Loucy (cell line): ENCODE measurements at regions not wholly inside any gene's neighbourhood (a gene's known extent, or its start where the extent isn't known, plus 50 kb on each side); places are given as distances from the start of the nearest gene placed in this dataset.

Experiments used
- EZH2phosphoT487 ChIP-seq: fragments of 200-600 bp; IDR thresholded peaks from 2 replicates; pipeline ENCODE4 v1.6.1; 2018; ENCODE audit warnings: antibody characterized with exemption, mild to moderate bottlenecking, moderate library complexity, borderline replicate concordance
- TF ChIP-seq, protein P1 (sequence below): fragments of 200-600 bp; sonication (generic); conservative IDR thresholded peaks from 2 replicates; pipeline ENCODE4 v1.5.1; 2014; ENCODE audit warnings: mild to moderate bottlenecking, antibody characterized with exemption, low read length

DNA sequence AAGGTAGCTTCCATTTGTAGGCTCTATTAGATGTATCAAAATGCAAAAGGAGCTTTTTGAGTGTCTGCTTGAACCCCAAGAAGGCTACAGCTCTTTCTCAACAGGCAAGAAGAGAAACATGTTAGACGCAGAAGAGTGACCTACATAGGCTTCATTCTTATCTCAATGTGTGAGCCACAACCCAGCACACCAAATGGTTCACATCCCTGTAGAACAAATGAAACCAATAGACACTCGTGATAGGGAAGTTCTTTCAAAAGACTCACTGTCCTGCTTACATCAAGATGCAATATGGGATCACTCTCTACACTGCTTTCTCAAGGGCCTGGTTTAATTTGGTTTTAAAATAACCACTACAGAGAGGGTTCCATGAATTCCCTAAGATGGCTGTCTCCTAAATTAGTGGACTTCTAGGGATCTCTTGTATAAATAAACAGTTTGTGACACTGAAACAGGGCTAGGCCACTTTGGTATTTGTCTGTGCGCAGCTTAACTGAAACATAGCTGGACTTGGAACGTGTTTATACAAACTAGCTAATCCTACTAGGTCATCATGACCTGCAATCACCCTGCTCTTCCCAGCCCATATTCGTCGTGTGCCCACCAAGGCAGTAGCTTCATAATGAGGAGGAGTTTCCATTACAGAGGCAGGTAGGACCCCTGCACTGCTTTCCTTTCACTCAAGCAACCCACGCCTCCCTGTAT, 225.4 kb upstream of the PREP start:
- TF ChIP-seq, protein P1, sequence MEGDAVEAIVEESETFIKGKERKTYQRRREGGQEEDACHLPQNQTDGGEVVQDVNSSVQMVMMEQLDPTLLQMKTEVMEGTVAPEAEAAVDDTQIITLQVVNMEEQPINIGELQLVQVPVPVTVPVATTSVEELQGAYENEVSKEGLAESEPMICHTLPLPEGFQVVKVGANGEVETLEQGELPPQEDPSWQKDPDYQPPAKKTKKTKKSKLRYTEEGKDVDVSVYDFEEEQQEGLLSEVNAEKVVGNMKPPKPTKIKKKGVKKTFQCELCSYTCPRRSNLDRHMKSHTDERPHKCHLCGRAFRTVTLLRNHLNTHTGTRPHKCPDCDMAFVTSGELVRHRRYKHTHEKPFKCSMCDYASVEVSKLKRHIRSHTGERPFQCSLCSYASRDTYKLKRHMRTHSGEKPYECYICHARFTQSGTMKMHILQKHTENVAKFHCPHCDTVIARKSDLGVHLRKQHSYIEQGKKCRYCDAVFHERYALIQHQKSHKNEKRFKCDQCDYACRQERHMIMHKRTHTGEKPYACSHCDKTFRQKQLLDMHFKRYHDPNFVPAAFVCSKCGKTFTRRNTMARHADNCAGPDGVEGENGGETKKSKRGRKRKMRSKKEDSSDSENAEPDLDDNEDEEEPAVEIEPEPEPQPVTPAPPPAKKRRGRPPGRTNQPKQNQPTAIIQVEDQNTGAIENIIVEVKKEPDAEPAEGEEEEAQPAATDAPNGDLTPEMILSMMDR, result no peak
- TF ChIP-seq EZH2phosphoT487, result no peak
